HG03469 (cell line): ENCODE measurements at regions not wholly inside any gene's neighbourhood (a gene's known extent, or its start where the extent isn't known, plus 50 kb on each side); places are given as distances from the start of the nearest gene placed in this dataset.
"Not testable (repeated sequence)": the region's sequence is repeated elsewhere in the genome, so short reads cannot be mapped to it uniquely, and the experiment has no call there.

Source experiments
- ATAC-seq: cut with Tn5 transposase; IDR thresholded peaks from one replicate; pipeline ENCODE4 v1.9.1; 2021; ENCODE audit warnings: mild to moderate bottlenecking, moderate library complexity, moderate number of reproducible peaks; ENCODE audit not compliant: unreplicated experiment

DNA sequence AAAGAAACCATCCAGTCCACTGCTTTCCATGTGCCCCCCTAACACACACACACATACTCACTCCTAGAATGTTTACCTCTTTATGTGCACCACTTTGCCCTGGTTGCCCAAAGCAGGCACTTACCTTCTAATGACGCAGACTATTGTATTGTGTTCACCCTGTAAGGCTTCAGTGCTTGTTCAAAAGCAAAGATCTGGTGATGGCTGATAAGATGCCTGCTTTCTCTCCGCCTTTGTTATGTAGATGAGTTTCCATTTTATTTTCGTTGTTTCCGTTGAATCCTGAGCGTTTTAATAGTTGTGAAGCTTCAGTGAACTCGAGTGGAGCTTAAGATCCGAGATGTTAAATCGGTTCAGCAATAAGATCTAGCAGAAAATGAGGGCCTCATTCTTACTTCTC, 452.7 kb downstream of the TMEM114 start:
- no peak for ATAC-seq

DNA sequence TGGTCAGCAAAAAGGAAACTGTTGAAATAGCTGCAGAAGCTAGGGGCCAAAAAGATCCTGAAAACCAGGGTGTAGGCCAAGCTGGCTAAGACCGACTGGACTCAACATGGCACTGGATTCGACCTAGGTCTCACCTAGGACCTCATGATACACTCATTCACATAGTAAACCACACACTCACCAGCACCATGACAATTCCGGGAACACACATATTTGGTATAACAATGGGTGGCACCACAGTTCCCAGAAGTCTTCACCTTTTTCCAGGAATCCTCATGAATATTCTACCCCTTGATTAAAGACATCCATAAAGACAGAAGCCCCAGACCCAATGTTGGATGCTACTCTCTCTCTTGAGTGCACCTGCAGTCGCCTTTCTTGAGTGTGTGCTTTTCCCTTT, 460.1 kb downstream of the TMEM114 start:
- ATAC-seq, result no peak

DNA sequence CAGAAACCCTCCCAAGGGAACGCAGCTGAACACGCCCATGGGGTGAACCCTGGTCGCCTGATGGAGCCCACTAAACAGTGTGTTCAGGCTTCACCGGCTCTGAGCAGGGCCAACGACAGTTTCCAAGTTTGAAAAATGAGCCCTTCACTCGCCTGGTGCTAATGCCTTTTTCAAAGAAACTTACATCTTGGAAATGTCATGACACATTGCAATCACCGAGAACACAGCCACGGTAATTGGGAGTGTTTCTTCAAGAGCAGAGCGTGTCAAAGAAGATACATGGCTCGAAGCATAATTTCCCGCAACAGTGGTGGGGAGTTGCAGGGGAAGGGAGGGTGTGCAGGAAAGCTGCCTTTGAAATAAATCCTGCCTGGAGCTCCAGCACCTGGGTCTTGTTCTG, 463.2 kb downstream of the TMEM114 start:
- ATAC-seq, result no peak

DNA sequence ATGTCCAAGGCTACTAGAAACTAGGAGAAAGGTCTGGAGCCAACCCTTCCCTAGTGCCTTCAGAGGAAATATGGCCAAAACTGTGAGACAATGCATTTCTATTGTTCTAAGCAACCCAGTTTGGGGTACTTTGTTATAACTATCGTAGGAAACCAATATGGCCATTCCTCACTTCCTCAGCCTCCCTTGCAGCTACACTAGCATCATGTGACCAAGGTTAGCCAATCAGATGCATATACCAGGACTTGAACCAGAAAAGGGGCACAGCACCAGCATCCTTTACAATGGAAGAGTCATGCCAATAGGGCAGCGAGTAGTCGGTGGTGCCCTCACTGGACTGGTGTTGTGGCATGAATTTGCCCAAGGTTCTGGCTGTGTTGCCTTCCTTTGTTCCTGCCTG, 464.0 kb downstream of the TMEM114 start:
- no peak for ATAC-seq

DNA sequence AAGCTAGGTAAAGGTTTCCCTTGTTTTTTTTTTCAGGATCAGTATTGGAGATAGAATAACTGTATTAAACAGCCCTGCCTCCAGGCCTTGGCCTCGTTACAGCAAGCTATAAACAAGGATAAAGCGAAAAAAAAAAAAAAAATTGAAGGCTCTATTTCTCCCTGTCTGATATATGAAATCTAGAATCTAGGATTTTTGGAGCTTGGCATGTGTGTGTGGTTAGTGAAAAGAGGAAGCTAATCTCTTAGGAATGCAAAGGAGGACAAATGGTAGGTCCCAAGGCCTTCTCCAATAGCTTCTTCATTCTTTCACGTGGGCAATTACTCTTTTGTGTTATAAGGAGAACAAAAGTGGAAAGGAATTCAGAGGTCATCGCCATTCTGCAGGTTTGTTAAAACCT, 470.3 kb downstream of the TMEM114 start:
- ATAC-seq, result no peak

DNA sequence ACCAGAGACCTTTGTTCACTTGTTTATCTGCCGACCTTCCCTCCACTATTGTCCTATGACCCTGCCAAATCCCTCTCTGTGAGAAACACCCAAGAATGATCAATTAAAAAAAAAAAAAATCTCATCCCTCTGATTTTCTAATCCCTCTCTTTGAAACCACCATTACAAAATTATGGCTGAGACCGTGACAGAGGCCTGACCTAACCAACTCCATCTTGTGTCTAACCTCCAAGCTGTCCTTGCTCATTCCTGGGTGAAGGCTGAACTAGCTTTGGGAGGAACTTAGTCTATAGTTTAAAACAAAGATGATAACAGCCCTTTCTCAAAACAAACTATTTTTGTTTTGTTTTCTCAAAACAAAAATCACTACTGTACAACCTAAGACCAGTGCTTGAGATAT, 474.5 kb downstream of the TMEM114 start:
- no peak for ATAC-seq

DNA sequence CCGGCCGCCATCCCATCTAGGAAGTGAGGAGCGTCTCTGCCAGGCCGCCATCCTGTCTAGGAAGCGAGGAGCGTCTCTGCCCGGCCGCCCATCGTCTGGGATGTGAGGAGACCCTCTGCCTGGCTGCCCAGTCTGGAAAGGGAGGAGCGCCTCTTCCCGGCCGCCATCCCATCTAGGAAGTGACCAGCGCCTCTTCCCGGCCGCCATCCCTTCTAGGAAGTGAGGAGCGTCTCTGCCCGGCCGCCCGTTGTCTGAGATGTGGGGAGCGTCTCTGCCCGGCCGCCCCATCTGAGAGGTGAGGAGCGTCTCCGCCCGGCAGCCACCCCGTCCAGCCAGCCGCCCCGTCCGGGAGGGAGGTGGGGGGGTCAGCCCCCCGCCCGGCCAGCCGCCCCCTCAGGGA, 475.4 kb downstream of the TMEM114 start:
- not testable (repeated sequence) for ATAC-seq

DNA sequence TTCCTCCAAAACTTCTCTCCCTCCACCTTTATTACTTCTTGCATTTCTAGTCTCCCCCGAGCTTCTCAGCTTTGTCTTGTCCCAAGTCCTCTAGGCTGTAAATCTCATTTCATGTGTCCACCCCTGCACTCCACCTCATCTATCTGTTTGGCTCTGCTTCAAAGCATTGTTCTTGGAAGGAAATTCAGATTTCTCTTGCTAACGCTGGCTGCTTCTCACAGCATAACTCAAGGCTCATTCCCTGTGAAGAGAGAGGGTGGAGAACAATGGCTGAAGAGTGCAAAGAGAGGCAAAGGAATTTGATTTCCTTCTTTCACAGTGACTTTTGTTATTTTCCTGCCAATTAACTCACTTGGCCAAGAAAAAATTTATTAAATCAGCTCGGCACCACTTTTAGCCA, 476.5 kb downstream of the TMEM114 start:
- no peak for ATAC-seq

DNA sequence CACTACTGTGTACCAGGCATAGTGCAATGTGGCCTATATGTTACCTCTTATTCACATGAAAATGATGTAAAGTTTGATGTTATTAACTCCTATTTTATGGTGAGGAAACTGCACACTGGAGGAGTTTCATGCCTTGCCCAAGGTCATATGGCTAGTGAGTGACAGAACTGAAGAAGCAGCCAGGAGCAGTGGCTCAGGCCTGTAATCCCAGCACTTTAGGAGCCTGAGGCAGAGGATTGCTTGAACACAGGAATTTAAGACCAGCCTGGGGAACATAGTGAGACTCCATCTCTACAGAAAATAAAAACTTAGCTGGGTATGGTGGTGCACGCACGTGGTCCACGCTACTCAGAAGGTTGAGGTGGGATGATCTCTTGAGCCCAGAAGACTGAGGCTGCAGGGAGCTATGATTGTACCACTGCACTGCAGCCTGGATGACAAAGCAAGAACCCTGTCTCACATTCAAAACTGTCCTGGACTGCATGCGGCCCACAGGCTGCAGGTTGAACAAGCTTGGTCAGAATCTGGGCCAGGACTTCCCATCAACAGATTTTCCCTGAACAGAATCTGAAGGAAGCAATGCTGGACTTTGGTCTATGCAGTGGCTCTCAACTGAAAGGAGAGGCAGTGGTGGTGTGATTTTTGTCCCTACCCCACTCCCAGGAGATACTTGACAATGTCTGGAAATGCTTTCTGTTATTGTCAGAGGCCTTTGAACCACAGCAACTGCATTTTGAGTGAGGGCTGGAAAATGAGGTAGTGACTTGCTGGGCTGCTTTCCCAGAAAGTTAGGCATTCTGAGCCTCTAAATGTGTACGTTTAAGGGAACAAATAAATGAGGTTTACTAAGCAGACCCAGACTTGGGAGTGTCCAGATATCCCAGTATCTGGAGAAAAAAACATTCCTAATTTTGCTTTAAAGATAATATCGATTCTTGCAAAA, 479.5 kb downstream of the TMEM114 start:
- ATAC-seq, result no peak

DNA sequence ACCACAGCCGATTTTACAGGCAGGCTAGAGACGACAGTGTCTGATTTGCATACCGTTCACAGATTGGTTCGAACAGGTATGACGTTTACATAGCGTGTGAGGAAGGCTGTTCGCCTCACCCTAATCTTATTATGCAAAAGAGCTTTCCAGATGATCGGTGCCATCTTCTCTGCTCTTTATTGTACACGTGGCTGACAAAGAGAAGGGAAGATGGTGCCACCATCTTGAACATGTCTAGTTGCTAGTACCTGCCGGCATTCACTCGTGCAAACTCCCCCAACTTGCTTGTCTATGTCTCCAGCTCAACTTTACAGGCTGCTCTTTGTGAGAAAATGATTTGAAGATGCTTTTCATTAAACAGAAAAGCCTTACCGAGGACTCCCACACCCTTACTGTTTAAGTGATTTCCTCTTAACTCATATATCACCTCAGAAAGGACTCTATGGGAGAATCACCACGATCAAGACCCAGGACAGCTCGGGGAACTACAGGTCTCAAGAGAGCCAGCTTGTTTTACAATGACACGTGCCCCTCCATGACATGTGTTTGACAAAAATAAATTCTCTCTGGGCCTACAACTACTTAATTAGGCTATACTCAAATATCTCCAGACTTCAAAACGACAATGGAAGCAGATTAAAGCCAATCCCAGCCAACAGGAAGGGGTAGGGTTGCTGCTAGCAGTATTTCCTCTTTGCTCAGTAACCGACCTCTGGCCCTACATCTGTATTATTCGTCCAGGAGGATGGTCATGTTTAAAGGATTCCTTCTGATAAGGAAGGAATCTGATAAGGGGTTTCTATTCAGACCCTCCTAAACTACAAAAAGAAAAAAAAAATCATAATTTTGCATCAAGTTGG, 480.6 kb downstream of the TMEM114 start:
- no peak for ATAC-seq

DNA sequence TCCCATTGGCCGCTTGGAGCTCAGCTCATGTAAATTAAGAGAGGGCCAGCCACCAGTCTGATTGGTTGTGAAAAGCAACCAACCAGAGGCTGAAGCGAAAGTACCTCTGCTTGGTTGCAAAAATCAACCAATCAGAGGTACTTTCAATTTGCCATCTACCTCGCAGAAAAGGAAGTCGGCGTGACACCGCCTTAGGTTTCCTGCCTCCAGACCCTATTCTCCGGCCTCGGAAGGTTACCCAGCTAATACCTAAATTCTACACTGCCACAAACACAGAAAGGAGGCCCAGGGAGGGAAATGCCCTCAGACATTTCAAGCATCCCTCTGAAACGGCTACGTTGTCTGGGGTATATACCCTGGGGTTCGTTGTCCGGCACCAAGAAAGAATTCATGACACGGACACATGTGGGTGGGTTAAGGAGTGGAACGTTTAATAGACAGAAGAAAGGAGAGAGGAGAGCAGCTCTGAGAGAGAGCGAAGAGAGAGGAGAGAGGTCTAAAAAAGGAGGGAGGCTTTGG, 481.3 kb downstream of the TMEM114 start:
- ATAC-seq, result no peak

DNA sequence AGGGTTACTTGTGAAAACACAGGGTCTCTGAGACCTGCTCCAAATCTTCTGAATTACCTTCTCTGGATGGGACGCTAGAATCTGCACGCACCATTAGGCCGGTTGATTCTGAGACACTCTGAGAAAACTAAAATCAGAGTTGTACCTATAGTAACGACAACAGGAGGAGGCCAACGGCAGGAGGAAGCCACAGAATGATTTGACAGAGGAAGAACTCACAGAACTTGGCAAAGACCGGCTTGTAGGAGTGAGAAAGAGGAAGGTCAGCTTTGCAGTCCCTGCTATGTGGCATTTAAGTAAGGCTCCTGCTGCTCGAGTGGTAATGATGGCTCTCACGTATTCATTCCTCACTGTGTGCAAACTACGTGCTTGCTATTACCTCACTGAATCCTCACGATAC, 483.0 kb downstream of the TMEM114 start:
- ATAC-seq, result no peak

DNA sequence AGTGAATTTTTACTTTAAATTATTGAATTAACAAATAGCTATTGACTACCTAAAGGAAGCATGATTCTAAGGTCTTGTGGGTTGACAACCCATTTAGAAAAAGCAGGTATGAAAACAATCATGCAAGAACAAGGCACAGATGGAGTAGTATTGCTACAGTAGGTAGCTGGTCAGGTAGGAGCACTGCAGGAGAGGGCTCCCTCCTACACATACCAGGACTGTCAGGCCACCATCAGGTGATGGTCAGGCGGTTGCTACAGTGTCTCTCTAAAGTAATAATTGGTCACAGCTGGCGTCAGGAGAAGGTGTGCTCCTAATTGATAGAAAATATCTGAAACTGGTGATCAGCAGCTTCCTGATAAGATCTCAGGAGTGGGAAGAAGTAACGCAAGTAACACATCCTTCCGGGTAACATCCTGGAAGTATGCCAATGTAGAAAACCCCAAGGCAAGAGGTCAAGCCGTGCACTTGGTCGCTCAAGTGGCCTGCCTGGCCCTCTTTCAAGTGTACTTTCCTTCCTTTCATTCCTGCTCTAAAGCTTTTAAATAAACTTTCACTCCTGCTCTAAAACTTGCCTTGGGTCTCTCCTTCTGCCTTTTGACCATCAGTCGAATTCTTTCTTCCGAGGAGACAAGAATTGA, 486.5 kb downstream of the TMEM114 start:
- no peak for ATAC-seq

DNA sequence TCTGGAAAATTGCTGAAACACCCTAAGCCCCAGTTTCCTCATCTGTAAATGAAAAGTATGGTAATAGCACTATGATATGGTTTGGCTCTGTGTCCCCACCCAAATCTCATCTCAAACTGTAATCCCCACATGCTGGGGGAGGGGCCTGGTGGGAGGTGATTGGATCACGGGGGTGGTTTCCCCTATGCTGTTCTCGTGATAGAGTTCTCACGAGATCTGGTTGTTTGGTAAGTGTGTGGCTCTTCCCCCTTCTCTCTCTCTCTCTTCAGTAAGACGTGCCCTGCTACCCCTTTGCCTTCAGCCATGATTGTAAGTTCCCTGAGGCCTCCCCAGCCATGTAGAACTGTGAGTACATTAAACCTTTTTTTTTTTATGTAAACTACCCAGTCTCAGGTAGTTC, 490.7 kb downstream of the TMEM114 start:
- no peak for ATAC-seq

DNA sequence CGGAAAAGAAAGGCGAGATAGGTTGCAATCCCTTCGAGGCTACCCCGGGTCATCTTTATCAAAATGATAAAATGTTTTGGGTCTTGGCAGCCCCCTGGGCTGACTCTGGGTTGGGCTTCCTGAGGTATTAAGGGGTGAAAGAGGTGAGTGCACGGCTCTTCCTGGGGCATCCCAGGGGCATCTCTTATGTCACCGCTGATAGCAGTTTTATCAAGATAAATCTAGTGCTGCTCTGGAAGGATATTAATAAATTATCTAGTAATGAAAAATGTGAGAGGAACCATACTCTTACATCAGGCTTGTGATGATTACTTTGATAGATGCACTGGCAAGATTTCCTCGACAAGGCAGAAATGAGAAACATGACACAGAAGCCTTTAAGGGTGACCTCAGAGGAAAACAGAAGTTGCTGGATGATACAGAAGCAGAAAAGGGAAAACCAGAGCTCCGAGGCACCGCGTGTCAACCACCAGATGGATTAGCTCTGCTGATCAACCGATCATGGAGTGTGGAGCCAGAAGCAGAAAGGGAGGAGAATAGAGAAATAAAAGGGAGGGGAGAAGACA, 491.3 kb downstream of the TMEM114 start:
- no peak for ATAC-seq

DNA sequence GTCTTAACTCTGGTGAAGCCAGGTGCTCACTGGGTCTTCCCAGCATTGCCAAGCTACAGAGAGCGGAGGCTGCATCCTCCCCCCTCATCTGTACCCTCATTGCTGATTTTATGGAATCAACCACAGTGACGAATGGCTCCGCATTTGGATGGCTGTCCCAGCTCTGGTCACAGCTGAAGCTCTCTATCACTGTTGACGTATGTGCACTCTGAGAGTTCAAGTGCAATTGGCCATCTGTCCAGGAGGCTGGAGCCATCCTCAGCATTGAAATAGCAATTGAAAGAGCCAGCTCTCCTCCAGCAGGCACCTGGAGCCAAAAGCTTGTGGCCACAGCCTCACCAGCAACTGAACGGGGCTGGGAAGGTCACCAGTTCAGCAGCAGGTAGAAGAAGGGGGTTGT, 494.1 kb downstream of the TMEM114 start:
- no peak for ATAC-seq

DNA sequence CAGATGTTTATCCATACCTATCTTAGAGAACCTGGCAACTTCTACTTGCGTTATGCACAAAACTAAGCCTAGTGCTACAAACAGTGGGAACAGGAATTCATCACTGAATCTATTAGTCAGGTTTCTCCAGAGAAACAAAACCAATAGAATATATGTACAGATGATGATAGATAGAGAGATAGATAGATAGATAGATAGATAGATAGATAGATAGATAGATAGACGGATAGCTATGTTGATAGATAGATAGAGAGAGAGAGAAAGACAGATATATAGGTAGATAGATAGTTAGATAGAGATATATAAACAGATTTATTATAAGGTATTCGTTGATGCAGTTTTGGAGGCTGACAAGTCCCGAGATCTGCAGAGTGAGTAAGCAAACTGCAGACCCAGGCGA, 495.6 kb downstream of the TMEM114 start:
- no peak for ATAC-seq

DNA sequence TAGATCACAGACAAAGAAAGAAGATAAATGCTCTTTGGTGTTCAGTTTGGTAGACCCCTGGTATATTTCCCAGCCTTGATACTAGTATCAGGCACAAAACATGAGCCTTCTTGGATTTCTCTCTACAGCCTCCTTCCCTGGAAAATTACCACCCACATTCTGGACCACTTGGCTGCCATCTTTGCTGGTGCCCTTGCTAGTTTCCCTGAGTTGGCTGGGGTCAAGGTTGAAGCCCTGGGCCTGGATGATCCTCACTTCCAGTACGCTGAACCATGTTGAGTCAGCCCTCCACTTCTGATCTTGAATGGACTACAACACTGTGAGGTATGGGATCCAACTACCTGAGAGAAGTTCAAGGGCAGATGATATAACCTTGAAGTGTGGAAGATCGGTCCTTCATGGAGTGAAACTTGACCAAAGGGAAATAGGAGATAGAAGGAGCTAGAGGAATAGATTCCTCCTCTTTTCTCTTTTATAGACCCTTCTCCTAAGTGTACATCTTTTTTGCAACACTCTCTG, 501.4 kb downstream of the TMEM114 start:
- no peak for ATAC-seq

DNA sequence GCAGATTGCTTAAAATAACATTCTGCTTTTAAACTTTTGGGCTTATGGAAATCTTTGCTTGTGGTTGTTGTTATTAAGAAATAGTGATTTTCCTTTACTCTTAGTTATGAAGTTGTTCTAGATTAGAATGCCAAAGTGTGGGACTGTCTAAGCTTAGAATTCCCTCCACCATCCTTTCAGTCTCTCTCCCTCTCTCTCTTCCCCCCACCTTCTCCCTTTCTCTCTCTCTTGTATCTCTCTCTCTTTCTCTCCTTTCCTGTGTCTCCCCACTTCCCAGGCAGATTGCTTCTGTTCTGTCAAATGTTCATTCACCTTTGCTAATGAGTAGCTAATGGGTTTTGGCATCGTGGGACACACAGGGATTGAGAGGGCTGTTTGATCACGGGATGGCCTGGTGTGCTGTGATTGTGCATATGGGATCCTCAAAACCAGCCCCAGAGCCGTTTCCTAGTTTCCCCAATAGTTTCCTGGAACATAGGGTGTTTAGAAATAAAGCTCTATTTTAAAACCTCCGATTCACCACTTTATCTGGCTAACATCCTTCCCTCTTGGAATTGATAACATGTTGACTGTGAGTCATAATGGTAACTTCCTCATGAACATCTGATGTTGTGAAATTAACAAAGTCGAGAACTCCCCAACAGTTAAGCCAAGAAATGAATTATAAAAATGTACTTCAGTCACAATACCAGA, 502.6 kb downstream of the TMEM114 start:
- no peak for ATAC-seq

DNA sequence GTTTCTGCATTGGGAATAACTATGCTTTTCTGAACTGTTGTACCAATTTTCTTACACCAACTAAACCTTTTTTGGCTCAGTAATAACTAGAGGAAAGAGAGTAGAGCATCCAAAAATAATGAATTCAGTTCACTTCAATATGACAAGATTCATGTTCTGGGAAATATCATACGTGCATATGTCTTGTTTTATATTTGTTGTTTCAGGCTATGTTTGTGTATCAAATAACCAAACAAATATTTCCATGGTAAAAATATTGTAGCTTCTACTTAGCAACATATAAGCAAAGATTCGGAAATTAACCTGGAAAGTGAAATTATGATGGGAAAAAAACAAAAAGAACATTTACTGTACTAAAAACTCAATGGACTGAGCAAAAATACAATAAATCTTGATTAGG, 503.2 kb downstream of the TMEM114 start:
- ATAC-seq, result no peak
